Islet precursor cell (in vitro differentiated cells): ENCODE measurements at regions not wholly inside any gene's neighbourhood (a gene's known extent, or its start where the extent isn't known, plus 50 kb on each side); places are given as distances from the start of the nearest gene placed in this dataset.

Source experiments
- DNase-seq: peaks from one replicate; pipeline ENCODE4 v3.0.0-alpha.2; 2018

DNA sequence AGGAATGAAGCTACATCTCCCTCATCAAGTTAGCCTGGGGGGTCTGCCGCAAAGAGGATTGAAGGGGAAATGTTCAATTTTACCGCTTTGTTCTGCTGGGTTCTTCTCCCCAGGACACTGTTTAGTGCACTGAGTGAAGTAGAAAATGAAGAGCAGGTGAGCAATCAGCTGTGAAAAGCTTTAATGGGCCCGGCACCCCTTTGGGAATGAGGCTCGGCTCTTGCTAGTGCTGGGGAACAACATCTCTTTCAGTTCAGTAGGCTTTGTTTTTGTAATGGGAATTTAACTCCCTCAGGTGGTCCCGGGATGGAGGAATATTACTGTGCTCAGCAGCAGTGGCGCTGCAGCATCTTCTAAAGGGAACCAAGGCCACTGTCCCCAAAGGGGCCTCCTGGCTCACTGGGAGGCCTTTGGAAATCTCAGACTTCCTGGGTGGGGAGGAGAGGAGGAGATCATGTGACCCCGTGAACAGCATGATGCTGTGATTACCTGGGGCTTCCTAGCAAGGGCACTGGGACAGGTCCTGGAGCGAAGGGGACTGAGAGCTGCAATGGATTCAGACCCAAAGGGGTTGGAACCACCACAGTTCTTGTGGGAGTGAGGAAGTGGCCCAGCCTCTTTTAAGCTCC, 85.2 kb upstream of the MAX start:
- DNase-seq = no peak

DNA sequence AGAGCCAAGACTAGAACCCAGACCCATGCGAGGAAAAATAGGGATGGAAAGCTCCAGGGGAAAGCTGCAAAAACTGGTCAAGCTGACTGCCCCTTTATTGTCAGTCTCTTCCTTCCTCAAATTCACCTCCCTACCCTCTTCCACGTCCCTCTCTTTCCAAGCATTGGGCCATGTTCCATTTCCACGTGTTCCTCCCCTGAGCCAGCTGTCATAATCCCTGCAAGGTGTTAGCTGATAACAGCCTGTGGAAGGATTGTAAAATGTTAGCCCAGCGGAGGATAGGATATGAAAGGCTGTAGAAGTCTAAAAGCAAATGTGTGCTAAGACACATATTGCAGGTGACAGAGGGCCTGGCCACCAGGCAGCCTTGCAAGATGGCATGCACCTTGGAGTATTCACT, 88.0 kb upstream of the MAX start:
- DNase-seq = no peak

DNA sequence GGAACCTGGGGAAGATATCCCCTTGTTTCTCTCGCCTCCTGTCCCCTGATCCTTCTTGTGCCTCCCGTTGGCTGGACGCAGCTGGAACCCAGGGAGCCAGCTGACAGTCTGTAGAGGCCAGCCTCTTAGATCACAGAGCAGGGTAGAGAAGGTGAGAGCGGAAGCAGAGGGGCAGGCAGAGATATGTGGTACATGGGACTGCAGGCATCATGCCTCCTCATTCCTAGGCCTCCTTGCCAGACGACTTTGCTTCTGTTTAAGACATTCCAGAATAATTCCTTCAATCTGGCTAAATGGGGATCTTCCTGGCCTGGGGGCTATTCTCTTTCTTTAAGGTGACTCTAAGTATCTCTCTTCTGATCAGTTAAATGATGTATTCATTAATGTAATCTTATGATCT, 89.4 kb upstream of the MAX start:
- peak; percentile 83 for DNase-seq

DNA sequence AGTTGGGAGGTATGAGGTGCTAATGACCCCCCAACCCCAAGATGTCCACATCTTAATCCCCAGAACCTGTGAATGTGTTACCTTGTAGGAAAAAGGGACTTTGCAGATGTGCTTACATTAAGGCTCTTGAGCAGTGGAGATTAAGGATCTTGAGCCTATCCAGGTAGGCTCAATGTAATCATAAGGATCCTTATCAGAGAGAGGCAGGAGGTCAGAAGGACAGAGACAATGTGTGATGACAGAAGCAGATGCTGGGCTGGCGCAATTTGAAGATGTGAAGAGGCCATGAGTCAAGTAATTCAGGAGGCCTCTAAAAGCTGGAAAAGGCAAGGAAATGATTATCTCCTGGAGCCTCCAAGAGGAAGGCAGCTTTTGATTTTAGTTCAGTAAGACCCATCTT, 90.4 kb upstream of the MAX start:
- no peak for DNase-seq

DNA sequence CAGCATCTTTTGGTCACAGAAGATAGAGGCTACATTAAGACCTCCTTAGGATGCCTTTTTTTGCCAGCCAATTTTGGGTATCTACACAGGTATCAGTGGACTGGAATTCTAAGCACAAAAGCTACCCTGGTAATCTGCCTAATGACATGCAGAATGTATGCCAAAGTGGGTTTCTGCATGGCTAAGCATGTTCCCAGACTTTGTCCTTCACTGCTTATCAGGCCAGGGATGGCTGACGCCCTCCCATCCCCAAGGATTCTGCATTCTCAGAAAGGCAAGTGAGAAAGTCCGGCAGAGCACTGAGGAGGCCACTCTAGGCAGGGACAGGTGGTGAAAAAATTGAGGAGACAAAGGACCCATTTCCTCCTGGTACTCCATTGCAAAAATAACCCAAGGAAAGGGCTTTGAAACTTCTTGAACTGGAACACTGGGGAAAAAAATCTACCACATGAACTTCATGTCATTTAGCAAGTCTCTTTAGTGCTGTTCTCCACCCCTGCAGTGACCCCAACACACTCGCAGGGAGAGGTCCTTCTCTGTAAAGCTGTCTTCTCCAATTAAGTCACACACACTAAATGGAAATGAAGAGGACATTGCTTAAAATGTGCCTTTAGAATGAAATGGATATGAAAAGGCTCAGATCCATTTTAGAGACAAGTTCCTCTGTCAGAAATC, 91.7 kb upstream of the MAX start:
- DNase-seq = no peak

DNA sequence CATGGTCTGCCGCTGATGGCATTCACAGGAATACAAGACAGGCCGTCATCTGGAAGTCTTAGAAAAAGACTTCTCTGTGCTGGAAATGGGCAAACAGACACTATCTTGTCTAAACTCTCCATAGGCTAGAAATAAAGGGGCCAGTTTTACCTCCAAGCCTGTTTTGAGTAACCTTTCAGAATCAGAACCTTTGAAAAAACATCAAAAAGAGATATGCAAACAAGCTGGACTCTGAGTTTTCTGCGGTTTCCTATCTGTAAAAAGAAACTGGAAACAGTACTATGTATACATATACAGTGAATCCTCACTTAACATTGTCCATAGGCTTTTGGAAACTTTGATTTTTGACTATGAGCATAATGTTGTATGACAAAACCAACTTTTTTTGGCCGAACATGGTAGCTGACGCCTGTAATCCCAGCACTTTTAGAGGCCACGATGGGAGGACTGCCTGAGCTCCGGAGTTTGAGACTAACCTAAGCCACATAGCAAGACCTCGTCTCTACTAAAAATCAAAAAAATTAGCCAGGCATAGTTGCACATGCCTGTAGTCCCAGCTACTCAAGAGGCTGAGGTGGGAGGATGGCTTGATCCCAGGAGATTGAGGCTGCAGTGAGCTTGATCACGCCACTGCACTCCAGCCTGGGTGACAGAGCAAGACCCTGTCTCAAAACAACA, 92.9 kb upstream of the MAX start:
- DNase-seq = no peak

DNA sequence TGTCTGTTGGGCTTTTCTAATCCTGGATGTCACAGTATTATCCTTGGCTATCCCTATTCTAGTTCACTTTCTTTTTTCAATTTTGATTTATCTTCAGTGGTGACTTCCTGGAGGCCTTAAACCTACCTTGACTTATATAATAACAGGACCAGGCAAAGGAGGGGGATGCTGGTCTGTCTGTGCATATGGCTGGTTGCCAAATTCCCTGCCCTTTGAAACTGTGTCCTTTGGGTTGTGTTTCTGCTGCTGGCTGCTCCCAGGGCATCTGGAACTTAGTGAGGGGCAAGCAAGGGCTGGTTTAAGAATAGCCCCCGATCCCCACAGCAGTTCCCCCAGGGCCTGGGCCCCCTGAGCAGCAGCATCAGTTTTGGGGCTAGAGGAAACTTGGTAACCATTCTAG, 96.0 kb upstream of the MAX start:
- no peak for DNase-seq

DNA sequence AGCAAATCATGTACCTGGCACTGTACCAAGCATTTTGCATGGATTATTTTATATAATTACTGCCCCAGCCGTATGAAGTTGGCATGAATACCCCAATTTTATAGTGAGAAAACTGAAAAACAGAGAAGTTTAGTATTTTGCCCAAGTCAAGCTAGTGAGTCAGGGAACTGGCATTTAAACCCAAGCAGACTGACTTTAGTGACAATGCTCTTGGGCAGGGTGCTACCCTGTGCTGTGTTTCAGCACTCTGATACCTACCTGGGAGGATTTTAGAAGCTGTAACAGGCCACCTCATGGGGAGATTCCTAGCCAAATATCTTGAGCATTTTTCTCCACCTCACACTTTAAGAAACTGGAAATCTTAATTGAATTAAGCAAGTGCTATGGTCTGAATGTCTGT, 98.1 kb upstream of the MAX start:
- DNase-seq = no peak

DNA sequence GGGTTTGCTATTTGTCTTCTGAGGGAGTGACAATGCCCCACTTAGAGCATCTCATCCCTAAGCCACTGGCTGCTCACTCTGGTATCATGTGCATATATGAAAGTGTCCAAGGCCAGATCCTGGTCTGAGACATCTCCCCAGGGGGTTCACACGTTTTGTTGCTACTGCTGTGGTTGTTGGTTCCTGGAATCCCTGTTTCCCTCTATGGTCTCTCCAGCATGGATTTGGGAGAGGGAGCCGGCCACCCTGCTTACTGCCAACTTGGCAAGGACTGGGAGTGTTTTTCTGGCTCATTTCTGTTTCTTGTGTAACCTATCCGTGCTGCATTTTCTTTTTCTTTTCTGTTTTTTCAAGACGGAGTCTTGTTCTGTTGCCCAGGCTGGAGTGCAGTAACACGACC, 101.3 kb upstream of the MAX start:
- no peak for DNase-seq

DNA sequence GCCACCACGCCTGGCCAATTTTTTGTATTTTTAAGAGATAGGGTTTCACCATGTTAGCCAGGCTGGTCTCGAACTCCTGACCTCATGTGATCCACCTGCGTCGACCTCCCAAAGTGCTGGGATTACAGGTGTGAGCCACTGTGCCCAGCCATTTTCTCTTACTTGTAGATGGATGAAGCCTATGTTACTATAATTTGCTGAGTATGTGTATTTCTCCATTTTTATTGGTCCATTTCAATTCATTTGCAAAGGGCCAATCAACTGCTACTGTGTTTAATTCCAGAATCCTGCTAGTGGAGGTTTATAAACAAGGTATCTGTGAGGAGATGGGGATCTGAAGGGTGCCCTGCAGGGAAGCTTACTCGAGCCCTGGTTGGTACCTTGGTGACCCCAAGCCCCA, 101.7 kb upstream of the MAX start:
- no peak for DNase-seq

DNA sequence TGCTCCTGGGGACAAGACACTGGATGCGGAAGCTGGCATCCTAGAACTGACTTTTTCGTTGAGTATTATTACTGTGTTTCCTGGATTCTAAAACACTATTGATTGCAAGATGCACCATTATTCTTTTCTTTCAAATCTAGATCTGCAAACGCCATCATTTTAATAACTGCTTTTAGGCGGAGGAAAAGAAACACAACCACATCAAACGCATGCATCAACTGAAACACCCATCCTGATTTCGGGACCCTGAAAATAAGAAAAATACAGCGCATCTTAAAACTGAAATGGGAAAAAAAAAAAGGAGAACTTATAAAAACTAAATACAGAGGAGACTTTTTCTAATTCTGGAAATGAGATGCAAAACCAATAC, 103.7 kb upstream of the MAX start:
- DNase-seq = no peak

DNA sequence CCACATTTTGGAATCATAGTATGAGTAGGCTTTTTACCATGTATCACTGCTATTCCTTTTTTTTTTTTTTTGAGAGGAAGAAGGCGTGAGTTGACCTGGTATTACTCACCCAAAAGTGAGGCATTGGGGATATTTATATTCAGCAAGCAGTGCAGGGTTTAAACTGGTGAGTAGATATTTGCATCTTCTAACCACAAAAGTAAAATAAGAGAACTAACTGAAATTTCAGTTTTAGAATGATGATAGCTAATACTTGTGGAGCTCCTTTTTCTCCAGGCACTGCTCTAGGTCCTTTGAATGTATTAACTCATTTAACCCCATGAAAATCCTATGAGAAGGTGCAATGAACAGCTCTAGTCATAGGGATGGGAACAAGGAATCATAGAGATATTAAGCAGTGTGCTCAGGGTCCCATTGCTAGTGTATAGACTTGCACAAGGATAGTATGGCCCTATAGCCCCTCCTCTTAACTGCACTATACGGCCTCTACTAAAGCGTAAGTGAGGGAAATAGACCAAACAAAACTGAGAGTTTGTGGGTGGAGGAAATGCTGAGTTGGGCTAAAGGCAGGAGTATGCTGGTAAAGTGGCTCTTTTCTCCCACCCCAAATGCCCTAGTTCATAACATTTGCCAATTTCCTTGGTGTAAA, 104.3 kb upstream of the MAX start:
- no peak for DNase-seq

DNA sequence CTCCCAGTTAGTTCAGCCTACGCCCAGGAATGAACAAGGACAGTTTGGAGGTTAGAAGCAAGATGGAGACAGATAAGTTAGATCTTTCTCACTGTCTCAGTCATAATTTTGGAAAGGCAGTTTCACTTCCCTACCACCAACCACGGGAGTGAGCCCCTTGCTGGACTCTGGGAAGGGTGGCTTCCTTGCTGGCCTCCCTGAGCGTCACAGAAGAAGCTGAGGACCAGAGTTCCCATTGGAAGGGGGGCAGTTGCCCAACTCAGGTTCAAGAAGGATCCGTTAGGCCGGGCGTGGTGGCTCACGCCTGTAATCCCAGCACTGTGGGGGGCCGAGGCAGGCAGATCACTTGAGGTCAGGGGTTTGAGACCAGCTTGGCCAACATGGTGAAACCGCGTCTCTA, 106.2 kb upstream of the MAX start:
- peak; percentile 41 for DNase-seq

DNA sequence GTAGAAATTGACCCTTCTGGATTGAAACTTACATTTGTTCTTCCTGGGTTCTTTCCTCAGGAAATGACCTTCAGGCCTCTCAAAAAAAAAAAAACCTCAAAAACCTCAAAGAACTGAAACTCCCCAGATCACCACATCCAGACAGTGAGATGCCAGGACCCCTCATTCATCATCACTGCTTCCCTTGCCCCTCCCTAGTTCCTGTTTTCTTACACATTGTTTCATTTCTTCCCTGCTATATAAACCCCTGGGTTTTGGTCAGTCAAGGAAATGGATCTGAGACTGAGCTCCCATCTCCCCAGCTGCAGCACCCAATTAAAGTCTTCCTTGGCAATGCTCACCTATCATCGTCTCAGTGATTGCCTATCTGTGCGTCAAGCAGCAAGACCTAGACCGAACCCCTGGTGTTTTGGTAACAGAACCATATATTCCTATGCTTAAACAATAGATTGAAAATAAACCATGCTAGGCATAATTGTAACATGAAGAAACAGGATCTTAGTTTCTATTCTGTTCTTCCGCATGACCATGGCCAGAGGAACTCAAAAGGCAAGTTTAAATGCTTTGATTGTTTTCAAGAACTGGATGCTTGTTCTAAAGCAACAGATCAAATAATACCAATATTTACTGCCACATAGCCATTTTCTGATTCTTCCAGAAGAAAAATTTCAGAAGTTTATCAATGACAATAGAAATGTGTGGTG, 108.0 kb upstream of the MAX start:
- DNase-seq = peak; percentile 45

DNA sequence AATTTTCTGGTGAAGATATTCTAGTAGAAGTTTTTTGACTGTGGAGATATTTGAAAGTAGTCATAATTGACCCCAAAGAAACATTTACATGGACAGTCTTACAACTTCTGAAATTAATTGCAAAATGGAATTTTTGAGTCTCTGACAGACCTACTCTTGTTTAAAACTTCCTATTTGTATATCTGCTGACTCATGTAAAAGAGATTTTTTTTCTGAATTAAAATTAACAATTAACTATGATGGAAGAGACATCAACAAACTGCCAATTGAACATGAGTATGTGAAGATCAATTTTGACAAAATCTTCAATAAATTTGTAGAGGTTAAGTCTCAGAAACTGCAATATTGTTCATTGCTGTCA, 108.5 kb upstream of the MAX start:
- no peak for DNase-seq

DNA sequence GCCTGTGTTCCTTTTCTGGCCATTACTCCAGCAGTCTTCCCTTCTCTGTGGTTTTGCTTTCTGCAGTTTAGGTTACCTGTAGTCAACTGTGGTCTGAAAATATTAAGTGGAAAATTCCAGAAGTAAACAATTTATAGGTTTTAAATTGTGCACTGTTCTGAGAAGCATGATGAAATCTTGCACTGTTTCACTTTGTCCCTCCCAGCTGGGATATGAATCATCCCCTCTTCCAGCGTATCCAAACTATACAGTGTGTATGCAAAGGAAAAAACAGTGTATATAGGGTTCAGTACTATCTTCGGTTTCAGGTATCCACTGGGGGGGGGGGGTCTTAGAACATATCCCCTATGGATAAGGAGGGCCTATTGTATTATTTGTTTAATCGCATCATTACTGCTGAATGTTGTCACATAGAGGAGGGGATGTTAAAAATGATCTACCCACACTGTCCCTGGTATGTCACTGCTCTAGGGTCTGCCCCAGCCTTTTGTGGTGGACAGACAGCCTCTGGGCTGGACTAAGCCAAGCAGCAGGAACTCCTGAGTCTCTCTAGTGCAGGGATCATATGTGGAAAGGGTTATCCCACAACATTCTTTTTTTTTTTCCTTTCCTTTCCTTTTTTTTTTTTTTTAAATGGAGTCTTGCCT, 109.1 kb upstream of the MAX start:
- DNase-seq = peak; percentile 29

DNA sequence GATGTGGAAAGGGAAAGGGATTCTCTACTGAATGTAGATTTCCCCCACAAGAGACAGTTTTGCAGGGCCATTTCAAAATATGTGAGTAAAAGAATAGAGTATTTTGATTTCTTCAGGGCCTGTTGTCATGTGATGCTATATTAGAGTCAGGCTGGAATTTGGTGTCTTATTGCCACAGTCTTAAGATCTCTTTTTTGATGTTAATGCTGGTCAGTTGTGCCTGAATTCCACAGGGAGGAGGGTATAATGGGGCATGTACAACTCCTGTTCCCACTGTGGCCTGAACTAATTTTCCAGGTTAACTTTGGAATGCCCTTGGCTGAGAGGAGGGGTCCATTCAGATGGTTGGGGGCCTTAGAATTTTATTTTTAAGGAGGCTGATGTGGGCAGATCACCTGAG, 111.0 kb upstream of the MAX start:
- no peak for DNase-seq

DNA sequence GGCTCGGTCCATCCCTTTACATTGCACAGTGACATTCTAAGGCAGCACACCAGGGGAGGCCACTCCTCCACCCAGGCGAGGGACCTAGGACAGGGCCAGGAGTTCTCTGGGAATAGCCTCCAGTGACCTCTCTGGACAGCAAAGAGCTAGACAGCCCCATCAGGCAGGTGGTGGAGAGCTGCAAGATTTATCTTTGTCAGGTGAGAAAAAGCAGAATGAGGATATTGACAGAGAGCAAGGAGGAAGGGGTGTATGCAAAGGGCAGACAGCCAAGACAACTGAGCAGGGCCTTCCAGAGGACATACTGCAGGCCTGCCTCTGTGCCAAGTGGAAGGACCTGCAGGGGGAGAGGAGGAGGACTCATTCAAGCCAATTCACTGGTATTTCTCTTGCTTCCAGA, 112.4 kb upstream of the MAX start:
- peak; percentile 65 for DNase-seq

DNA sequence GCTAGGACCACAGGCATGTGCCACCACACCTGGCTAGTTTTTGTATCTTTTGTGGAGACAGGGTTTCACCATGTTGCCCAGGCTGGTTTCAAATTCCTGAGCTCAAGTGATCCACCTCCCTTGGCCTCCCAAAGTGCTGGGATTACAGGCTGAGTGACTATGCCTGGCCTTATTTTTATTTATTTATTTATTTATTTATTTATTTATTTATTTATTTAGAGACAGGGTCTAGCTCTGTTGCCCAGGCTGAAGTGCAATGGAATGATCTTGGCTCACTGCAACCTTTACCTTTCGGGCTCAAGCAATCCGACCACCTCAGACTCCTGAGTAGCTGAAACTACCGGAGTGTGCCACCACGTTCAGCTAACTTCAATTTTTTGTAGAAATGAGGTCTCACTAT, 117.0 kb upstream of the MAX start:
- DNase-seq = no peak

DNA sequence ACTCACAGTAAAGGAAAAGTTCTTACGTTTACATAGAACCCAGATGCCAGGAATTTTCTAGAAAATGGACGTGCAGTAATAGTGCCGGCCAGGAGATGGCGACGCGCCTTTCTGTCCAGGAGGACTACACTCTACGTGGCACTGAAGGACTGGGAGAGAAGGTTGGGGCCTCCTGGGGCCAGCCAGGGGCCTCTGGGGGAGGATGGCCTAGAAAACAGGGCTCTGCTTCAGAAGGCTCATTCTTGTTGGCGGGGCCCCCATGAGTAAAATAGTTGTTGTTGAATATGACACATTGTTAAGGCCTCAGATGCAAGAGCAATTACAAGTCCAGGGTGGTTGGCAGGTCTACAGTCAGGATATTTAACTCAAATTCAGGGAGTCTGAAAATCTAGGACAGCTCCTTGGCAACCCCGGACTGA, 120.1 kb upstream of the MAX start:
- DNase-seq = no peak

DNA sequence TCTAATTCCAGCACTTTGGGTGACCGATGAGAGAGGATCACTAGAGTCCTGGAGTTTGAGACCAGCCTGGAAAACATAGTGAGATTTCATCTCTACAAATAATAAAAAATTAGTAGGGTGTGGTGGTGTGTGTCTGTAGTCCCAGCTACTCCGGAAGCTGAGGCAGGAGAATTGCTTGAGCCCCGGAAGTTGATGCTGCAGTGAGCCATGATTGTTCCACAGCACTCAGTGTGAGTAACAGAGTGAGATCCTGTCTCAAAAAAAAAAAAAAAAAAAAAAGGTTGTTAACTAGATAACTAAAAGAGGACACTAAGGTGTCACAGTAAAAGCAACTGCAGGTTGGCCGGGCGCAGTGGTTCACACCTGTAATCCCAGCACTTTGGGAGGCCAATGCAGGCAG, 121.3 kb upstream of the MAX start:
- DNase-seq = no peak

DNA sequence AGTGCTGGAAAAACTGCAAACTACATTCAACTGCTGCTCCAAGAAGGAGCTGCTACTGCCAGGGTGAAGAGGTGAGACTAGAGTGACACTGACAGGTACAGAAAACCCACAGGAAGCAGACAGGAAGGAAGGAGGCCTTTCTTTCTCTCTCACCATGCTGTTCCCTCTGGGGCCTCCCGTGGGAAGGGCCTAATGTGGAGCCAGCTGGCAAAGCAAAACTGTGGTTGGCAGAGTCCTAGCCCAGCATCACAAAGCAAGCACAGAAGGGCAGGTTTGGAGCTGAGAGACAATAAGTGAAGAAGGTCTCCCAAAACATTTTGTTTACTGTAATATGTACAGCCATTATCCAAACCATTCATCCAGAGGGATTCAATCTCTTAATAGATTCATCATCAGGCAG, 122.5 kb upstream of the MAX start:
- no peak for DNase-seq
